Testis (tissue), 2 donors: ENCODE measurements at regions not wholly inside any gene's neighbourhood (a gene's known extent, or its start where the extent isn't known, plus 50 kb on each side); places are given as distances from the start of the nearest gene placed in this dataset.

Experiments used
- POLR2A ChIP-seq: fragments of 450-650 bp; IDR thresholded peaks from one replicate; pipeline ENCODE4 v1.6.1; 2017; ENCODE audit warnings: antibody characterized with exemption, mild to moderate bottlenecking, moderate library complexity
- TF ChIP-seq, protein P1 (sequence below), 3 experiments: fragments of 450-650 bp in 2 of 3; fragments of 200-600 bp in 1 of 3; sonication (generic) in 1 of 3; IDR thresholded peaks; one replicate each; pipeline ENCODE4 v1.5.1; 2016 to 2019; ENCODE audit warnings: antibody characterized with exemption in 3 of 3, mild to moderate bottlenecking in 2 of 3, moderate library complexity in 1 of 3

DNA sequence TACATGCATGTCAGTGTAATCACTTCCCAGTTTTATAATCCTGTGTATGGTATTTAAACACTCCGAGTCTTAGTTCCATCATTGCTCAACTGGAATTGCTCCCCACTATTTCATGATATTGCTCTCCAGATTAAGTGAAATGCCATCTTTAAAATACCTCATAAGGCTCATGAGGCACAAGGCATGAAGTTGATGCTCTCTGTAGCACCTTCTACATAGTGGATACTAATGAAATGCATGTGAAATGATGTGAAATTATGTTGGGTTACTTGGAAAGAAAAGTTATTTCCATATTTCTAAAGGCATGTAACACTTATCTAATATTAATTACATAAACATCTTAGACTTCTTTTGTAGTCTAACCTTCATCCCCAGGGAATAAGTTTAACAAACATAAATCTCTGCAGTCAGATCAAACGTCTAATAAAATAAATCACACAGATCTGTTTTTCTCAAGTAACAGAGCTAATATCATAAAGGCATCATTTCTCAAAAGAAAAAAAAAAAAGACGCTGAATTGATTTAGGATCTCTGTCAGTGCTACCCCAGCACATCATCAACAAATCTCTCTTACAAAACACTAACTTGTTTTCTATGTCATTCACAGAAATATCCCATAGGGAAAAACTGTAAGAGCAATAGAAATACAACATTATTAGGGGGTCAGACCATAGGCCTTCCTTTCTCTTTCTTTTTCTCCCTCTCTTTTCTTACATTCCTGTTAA is 736.0 kb upstream of the LRRC4C start:
- TF ChIP-seq, protein P1, sequence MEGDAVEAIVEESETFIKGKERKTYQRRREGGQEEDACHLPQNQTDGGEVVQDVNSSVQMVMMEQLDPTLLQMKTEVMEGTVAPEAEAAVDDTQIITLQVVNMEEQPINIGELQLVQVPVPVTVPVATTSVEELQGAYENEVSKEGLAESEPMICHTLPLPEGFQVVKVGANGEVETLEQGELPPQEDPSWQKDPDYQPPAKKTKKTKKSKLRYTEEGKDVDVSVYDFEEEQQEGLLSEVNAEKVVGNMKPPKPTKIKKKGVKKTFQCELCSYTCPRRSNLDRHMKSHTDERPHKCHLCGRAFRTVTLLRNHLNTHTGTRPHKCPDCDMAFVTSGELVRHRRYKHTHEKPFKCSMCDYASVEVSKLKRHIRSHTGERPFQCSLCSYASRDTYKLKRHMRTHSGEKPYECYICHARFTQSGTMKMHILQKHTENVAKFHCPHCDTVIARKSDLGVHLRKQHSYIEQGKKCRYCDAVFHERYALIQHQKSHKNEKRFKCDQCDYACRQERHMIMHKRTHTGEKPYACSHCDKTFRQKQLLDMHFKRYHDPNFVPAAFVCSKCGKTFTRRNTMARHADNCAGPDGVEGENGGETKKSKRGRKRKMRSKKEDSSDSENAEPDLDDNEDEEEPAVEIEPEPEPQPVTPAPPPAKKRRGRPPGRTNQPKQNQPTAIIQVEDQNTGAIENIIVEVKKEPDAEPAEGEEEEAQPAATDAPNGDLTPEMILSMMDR (IDR thresholded peaks at IDR 0.05): no peak
- TF ChIP-seq POLR2A: no peak
